ENCODE measurements at regions not wholly inside any gene's neighbourhood (a gene's known extent, or its start where the extent isn't known, plus 50 kb on each side); places are given as distances from the start of the nearest gene placed in this dataset.

DNA sequence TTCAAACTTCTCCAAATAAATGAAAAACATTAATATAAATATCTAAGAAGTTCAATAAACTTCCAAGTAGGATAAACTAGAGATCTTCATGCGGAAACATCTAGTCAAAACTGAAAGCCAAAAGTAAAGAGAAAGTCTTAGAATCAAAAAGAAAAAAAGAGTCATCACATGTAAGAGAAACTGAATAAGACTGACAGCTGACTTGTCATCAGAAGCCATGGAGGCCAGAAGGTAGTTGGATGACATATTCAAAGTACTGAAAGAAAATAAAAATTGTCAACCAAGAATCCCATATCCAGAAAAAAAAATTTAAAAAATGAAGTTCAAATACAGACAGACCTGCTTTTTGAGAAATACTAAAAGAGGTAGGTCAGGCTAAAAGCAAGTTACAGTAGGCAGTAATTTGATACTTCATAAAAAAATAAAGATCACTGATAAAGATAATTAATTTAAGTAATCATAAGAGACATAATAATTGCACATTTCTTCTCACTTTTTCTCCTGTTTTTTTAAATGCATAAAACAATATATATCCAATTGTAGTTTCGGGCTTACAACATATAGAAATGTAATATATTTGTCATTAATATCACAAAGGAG lies 327.6 kb upstream of the PCDH9 start:
- Histone ChIP-seq H3K9me3 (ENCODE audit: control insufficient read depth, insufficient read depth, low read depth, low read length) (peaks cover 9% of the 10 kb centered on the region; the same call in 1 of the 2 replicates), H3K27me3 (ENCODE audit: control insufficient read depth, insufficient read depth, low read length) (no peaks in the 10 kb centered on the region), H3K27ac (ENCODE audit: low read length) (no peak overlapping the region), H3K36me3 (ENCODE audit: control insufficient read depth, insufficient read depth, low read length) (no peaks in the 10 kb centered on the region), H3K4me3 (ENCODE audit: low read depth in 2 of 2, low read length in 2 of 2) (no peak overlapping the region), H3K4me1 (ENCODE audit: control insufficient read depth, insufficient read depth, low read length) (no peaks in the 10 kb centered on the region)
- in situ Hi-C loops (cut with HindIII; ENCODE audit: low pct_unique_long_range_greater_than_20kb, low sequenced_read_pairs): no loop called here
- ChIA-PET CTCF (no interaction called here), POLR2A (no interaction called here)
- TF ChIP-seq REST (IDR thresholded peaks at IDR 0.05; ENCODE audit: insufficient read depth in 1 of 2, low read depth in 2 of 2, low read length in 1 of 2): no peak
- DNase-seq (ENCODE audit: low read depth, low spot score): no peak
- ATAC-seq: no peak
- intact Hi-C loops (cut with micrococcal nuclease; ENCODE audit: unreplicated experiment): no loop called here
- BruUV-seq (replicated peaks): no TSS peak

DNA sequence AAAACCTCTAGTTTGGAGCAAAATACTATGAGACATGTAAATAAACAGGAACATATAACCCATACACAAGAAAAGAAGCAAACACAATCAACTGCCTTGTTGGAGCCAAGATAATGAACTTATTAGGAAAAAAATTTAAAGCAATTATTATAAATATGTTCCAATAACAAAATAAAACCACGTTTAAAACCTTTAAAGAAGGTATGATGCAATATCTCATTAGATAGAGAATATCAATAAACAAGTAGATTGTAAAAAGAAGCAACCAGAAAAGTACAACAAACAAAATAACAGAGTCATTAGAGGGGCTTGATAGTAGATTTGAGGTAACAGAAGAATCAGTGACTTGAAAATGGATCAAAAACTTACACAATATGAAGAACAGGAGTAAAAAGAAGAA lies 327.0 kb upstream of the PCDH9 start:
- DNase-seq (ENCODE audit: low read depth, low spot score) (no peak), ATAC-seq (no peak)
- no peak overlapping the region for H3K4me3 ChIP-seq (ENCODE audit: low read depth in 2 of 2, low read length in 2 of 2)
- peaks cover 9% of the 10 kb centered on the region; the same call in 1 of the 2 replicates for H3K9me3 ChIP-seq (ENCODE audit: control insufficient read depth, insufficient read depth, low read depth, low read length)
- in situ Hi-C loops (cut with HindIII; ENCODE audit: low pct_unique_long_range_greater_than_20kb, low sequenced_read_pairs) (no loop called here), intact Hi-C loops (cut with micrococcal nuclease; ENCODE audit: unreplicated experiment) (no loop called here)
- TF ChIP-seq POLR2AphosphoS5 (IDR thresholded peaks at IDR 0.05; ENCODE audit: low read depth, low read length) (no peak), TCF7L2 (IDR thresholded peaks at IDR 0.05; ENCODE audit: low read depth, low read length) (no peak), SIN3A (IDR thresholded peaks at IDR 0.05; ENCODE audit: borderline replicate concordance, insufficient read depth, low read depth, low read length) (no peak), REST (IDR thresholded peaks at IDR 0.05; ENCODE audit: insufficient read depth in 1 of 2, low read depth in 2 of 2, low read length in 1 of 2) (no peak)
- TF ChIP-seq, protein P1, sequence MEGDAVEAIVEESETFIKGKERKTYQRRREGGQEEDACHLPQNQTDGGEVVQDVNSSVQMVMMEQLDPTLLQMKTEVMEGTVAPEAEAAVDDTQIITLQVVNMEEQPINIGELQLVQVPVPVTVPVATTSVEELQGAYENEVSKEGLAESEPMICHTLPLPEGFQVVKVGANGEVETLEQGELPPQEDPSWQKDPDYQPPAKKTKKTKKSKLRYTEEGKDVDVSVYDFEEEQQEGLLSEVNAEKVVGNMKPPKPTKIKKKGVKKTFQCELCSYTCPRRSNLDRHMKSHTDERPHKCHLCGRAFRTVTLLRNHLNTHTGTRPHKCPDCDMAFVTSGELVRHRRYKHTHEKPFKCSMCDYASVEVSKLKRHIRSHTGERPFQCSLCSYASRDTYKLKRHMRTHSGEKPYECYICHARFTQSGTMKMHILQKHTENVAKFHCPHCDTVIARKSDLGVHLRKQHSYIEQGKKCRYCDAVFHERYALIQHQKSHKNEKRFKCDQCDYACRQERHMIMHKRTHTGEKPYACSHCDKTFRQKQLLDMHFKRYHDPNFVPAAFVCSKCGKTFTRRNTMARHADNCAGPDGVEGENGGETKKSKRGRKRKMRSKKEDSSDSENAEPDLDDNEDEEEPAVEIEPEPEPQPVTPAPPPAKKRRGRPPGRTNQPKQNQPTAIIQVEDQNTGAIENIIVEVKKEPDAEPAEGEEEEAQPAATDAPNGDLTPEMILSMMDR (IDR thresholded peaks at IDR 0.05): no peak
- ChIA-PET CTCF (no interaction called here), POLR2A (no interaction called here)
- no peaks in the 10 kb centered on the region for H3K27me3 ChIP-seq (ENCODE audit: control insufficient read depth, insufficient read depth, low read length)
- no peak overlapping the region for H3K27ac ChIP-seq (ENCODE audit: low read length)
- H3K36me3 ChIP-seq (ENCODE audit: control insufficient read depth, insufficient read depth, low read length): no peaks in the 10 kb centered on the region
- no peaks in the 10 kb centered on the region for H3K4me1 ChIP-seq (ENCODE audit: control insufficient read depth, insufficient read depth, low read length)
- no TSS peak for BruUV-seq (replicated peaks)
